Right renal cortex interstitium (tissue), 3 donors: ENCODE measurements at regions not wholly inside any gene's neighbourhood (a gene's known extent, or its start where the extent isn't known, plus 50 kb on each side); places are given as distances from the start of the nearest gene placed in this dataset.

ENCODE experiments used
- DNase-seq, 3 donors: peaks; one replicate each; pipeline ENCODE4 v3.0.0-alpha.2; 2013; ENCODE audit warnings: low read depth in 3 of 3, low spot score in 2 of 3

GRCh38 chr1:229094476-229095311 is 176.2 kb upstream of the RAB4A start:
- DNase-seq = no peak

GRCh38 chr1:229095325-229095724 is 175.6 kb upstream of the RAB4A start:
- no peak for DNase-seq

- no peak for DNase-seq
Measured at GRCh38 chr1:229097356-229097755, 173.6 kb upstream of the RAB4A start.

- no peak for DNase-seq
Measured at GRCh38 chr1:229098361-229098760, 172.6 kb upstream of the RAB4A start.

- no peak for DNase-seq
Measured at GRCh38 chr1:229098903-229099578, 171.9 kb upstream of the RAB4A start.

GRCh38 chr1:229101011-229101871 is 169.7 kb upstream of the RAB4A start:
- no peak for DNase-seq

GRCh38 chr1:229102741-229103391 is 168.0 kb upstream of the RAB4A start:
- no peak for DNase-seq

- no peak for DNase-seq
Measured at GRCh38 chr1:229104654-229105053, 166.3 kb upstream of the RAB4A start.

- no peak for DNase-seq
Measured at GRCh38 chr1:229105109-229105508, 165.8 kb upstream of the RAB4A start.

- DNase-seq = no peak
Measured at GRCh38 chr1:229105822-229106525, 164.9 kb upstream of the RAB4A start.

GRCh38 chr1:229106526-229107125 is 164.3 kb upstream of the RAB4A start:
- no peak for DNase-seq

GRCh38 chr1:229107304-229107815 is 163.6 kb upstream of the RAB4A start:
- no peak for DNase-seq

GRCh38 chr1:229107972-229108371 is 162.9 kb upstream of the RAB4A start:
- no peak for DNase-seq

GRCh38 chr1:229108598-229109201 is 162.2 kb upstream of the RAB4A start:
- DNase-seq = no peak

GRCh38 chr1:229109320-229109761 is 161.6 kb upstream of the RAB4A start:
- no peak for DNase-seq

- no peak for DNase-seq
Measured at GRCh38 chr1:229110986-229111385, 159.9 kb upstream of the RAB4A start.

- DNase-seq = no peak
Measured at GRCh38 chr1:229111703-229112319, 159.1 kb upstream of the RAB4A start.

GRCh38 chr1:229112832-229113548 is 157.9 kb upstream of the RAB4A start:
- no peak for DNase-seq
